Colonic mucosa (tissue), 4 donors: ENCODE measurements at regions not wholly inside any gene's neighbourhood (a gene's known extent, or its start where the extent isn't known, plus 50 kb on each side); places are given as distances from the start of the nearest gene placed in this dataset.
A peak's percentile ranks its signal among the peaks of the same experiment; 100 is the strongest.

Source experiments
- DNase-seq: peaks from one replicate; pipeline ENCODE4 v3.0.0-alpha.2; 2020
- H3K27ac ChIP-seq: fragments of 200-600 bp; one replicate; pipeline ENCODE4 v1.8.0; 2021
- H3K27me3 ChIP-seq: fragments of 200-600 bp; one replicate; pipeline ENCODE4 v1.8.0; 2021
- H3K36me3 ChIP-seq: fragments of 200-600 bp; one replicate; pipeline ENCODE4 v1.8.0; 2021
- H3K4me1 ChIP-seq: fragments of 200-600 bp; one replicate; pipeline ENCODE4 v1.8.0; 2021; ENCODE audit warnings: mild to moderate bottlenecking
- H3K4me3 ChIP-seq: fragments of 200-600 bp; one replicate; pipeline ENCODE4 v1.8.0; 2021
- H3K9ac ChIP-seq, 2 donors: one replicate each; pipeline ENCODE4 v1.7.0; 2013; ENCODE audit warnings: control low read depth in 2 of 2, low read depth in 2 of 2, low read length in 2 of 2
- H3K9me3 ChIP-seq: fragments of 200-600 bp; one replicate; pipeline ENCODE4 v1.8.0; 2021
- CTCF ChIP-seq: fragments of 200-600 bp; IDR thresholded peaks from one replicate; pipeline ENCODE4 v1.8.0; 2022; ENCODE audit warnings: antibody characterized with exemption, mild to moderate bottlenecking
- intact Hi-C: fragments of 100-400 bp; cut with DNase I; formaldehyde crosslinking; loops from one replicate; pipeline ENCODE4 v1.14.1; 2022
- donor health status: healthy.
- donor health status: DM: no; HTN: no; CAD: no.
- donor health status: DM: no; HTN: no; CAD: no.

GRCh38 chr6:139778106-139778505 lies 403.7 kb upstream of the CITED2 start:
- intact Hi-C loops = no loop called here

GRCh38 chr6:139777202-139777970 lies 402.9 kb upstream of the CITED2 start:
- intact Hi-C loops = no loop called here
- Histone ChIP-seq H3K36me3 (no peaks in the 10 kb centered on the region), H3K4me1 (no peaks in the 10 kb centered on the region), H3K27me3 (no peaks in the 10 kb centered on the region), H3K4me3 (no peak overlapping the region), H3K9ac (no peak overlapping the region), H3K9me3 (no peaks in the 10 kb centered on the region), H3K27ac (no peak overlapping the region)
- DNase-seq = no peak
- TF ChIP-seq CTCF = no peak

More at GRCh38 chr6:139778106-139778505, 403.7 kb upstream of the CITED2 start:
- no peak for DNase-seq
- no peaks in the 10 kb centered on the region for H3K4me1 ChIP-seq
- no peak overlapping the region for H3K9ac ChIP-seq
- no peak for TF ChIP-seq CTCF
- H3K36me3 ChIP-seq = no peaks in the 10 kb centered on the region
- no peak overlapping the region for H3K4me3 ChIP-seq
- H3K27ac ChIP-seq = no peak overlapping the region
- H3K9me3 ChIP-seq = no peaks in the 10 kb centered on the region
- H3K27me3 ChIP-seq = no peaks in the 10 kb centered on the region

- no peaks in the 10 kb centered on the region for H3K27me3 ChIP-seq
- intact Hi-C loops = no loop called here
- H3K36me3 ChIP-seq = no peaks in the 10 kb centered on the region
- no peak overlapping the region for H3K9ac ChIP-seq
- H3K4me1 ChIP-seq = no peaks in the 10 kb centered on the region
- no peak overlapping the region for H3K27ac ChIP-seq
- no peak overlapping the region for H3K4me3 ChIP-seq
- peak; percentile 38 for DNase-seq
- no peaks in the 10 kb centered on the region for H3K9me3 ChIP-seq
- TF ChIP-seq CTCF = no peak
These were observed 401.6 kb upstream of the CITED2 start for GRCh38 chr6:139776041-139776440.

- Histone ChIP-seq H3K4me3 (no peak overlapping the region), H3K27me3 (no peaks in the 10 kb centered on the region), H3K9ac (no peak overlapping the region), H3K4me1 (no peaks in the 10 kb centered on the region), H3K27ac (no peak overlapping the region), H3K36me3 (no peaks in the 10 kb centered on the region), H3K9me3 (no peaks in the 10 kb centered on the region)
- TF ChIP-seq CTCF = no peak
- DNase-seq = no peak
- intact Hi-C loops = no loop called here
These were observed 393.7 kb upstream of the CITED2 start for GRCh38 chr6:139768196-139768595.

- Histone ChIP-seq H3K36me3 (no peaks in the 10 kb centered on the region), H3K9ac (no peak overlapping the region), H3K4me3 (no peak overlapping the region), H3K9me3 (no peaks in the 10 kb centered on the region), H3K27me3 (no peaks in the 10 kb centered on the region), H3K27ac (no peak overlapping the region), H3K4me1 (no peaks in the 10 kb centered on the region)
- no peak for DNase-seq
- intact Hi-C loops = no loop called here
- no peak for TF ChIP-seq CTCF
These were observed 392.3 kb upstream of the CITED2 start for GRCh38 chr6:139766796-139767195.
